Breast epithelium (tissue), 4 donors: ENCODE measurements at regions not wholly inside any gene's neighbourhood (a gene's known extent, or its start where the extent isn't known, plus 50 kb on each side); places are given as distances from the start of the nearest gene placed in this dataset.

ENCODE experiments used
- DNase-seq, 2 donors: peaks; one replicate each; pipeline ENCODE4 v3.0.0-alpha.2; 2019; ENCODE audit warnings: low spot score in 2 of 2
- H3K27ac ChIP-seq, 2 donors: fragments of 200-600 bp; sonication (generic) in 1 of 2; one replicate each; pipeline ENCODE4 v1.5.1; 2016 to 2019; ENCODE audit warnings: mild to moderate bottlenecking in 1 of 2
- H3K27me3 ChIP-seq, 2 donors: fragments of 200-600 bp; sonication (generic) in 1 of 2; one replicate each; pipeline versions ENCODE4 v1.5.1 to v1.6.0; 2017 to 2019; ENCODE audit warnings: control low read depth in 1 of 2, mild to moderate bottlenecking in 1 of 2
- H3K36me3 ChIP-seq: fragments of 200-600 bp; one replicate; pipeline ENCODE4 v1.5.1; 2019
- H3K4me1 ChIP-seq, 2 donors: fragments of 200-600 bp; sonication (generic); one replicate each; pipeline ENCODE4 v1.5.1; 2016 to 2019; ENCODE audit warnings: control low read depth in 1 of 2
- H3K4me3 ChIP-seq, 3 donors: fragments of 200-600 bp; sonication (generic); 1 replicate in 2 of 3; 2 replicates in 1 of 3; pipeline ENCODE4 v1.5.1; 2016 to 2019; ENCODE audit warnings: mild to moderate bottlenecking in 3 of 3, moderate library complexity in 2 of 3
- H3K9me3 ChIP-seq, 2 donors: fragments of 200-600 bp; sonication (generic) in 1 of 2; one replicate each; pipeline ENCODE4 v1.5.1; 2016 to 2019; ENCODE audit warnings: control low read depth in 1 of 2
- POLR2A ChIP-seq: fragments of 450-650 bp; IDR thresholded peaks from one replicate; pipeline ENCODE4 v1.6.1; 2016; ENCODE audit warnings: antibody characterized with exemption, mild to moderate bottlenecking, moderate library complexity
- POLR2AphosphoS5 ChIP-seq, 3 donors: sonication (generic); formaldehyde crosslinking; IDR thresholded peaks; one replicate each; pipeline ENCODE4 v1.6.1; 2017; ENCODE audit warnings: antibody characterized with exemption in 3 of 3
- intact Hi-C: fragments of 100-400 bp; cut with DNase I; formaldehyde crosslinking; loops from one replicate; pipeline ENCODE4 v1.15.1; 2023; ENCODE audit warnings: low total_unique reads
- TF ChIP-seq, protein P1 (sequence below), 3 donors: fragments of 450-650 bp; IDR thresholded peaks; one replicate each; pipeline ENCODE4 v1.5.1; 2016 to 2017; ENCODE audit warnings: antibody characterized with exemption in 3 of 3, mild to moderate bottlenecking in 3 of 3, moderate library complexity in 3 of 3

DNA sequence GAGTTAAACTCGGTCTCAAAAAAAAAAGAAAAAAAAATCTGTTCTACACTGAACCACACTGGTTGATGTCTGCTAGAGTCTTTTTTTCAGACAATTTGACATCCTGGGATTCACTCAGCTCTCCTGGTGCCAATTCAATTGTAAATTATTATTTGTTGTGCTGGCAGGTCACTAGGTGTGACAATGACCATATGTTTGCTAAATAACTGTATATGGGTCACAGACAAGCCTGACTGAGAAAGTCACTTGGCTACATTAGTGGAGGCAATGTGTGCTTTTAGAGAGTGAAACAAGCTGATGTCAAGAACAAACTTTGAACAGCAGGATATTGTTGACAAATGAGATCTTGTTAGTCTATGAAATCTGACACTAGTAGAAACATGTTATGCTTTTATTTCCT, 1379.1 kb downstream of the ZPLD1 start:
- Histone ChIP-seq H3K27ac (no peak overlapping the region), H3K36me3 (no peaks in the 10 kb centered on the region), H3K4me3 (no peak overlapping the region), H3K27me3 (no peaks in the 10 kb centered on the region), H3K4me1 (no peaks in the 10 kb centered on the region), H3K9me3 (peaks cover 0 to 6% of the 10 kb centered on the region in 2 donors)
- DNase-seq, result no peak
- TF ChIP-seq, protein P1, sequence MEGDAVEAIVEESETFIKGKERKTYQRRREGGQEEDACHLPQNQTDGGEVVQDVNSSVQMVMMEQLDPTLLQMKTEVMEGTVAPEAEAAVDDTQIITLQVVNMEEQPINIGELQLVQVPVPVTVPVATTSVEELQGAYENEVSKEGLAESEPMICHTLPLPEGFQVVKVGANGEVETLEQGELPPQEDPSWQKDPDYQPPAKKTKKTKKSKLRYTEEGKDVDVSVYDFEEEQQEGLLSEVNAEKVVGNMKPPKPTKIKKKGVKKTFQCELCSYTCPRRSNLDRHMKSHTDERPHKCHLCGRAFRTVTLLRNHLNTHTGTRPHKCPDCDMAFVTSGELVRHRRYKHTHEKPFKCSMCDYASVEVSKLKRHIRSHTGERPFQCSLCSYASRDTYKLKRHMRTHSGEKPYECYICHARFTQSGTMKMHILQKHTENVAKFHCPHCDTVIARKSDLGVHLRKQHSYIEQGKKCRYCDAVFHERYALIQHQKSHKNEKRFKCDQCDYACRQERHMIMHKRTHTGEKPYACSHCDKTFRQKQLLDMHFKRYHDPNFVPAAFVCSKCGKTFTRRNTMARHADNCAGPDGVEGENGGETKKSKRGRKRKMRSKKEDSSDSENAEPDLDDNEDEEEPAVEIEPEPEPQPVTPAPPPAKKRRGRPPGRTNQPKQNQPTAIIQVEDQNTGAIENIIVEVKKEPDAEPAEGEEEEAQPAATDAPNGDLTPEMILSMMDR (IDR thresholded peaks at IDR 0.05), result no peak
- no peak for TF ChIP-seq POLR2AphosphoS5 (IDR thresholded peaks at IDR 0.05)
- no peak for TF ChIP-seq POLR2A
- intact Hi-C loops, result no loop called here

DNA sequence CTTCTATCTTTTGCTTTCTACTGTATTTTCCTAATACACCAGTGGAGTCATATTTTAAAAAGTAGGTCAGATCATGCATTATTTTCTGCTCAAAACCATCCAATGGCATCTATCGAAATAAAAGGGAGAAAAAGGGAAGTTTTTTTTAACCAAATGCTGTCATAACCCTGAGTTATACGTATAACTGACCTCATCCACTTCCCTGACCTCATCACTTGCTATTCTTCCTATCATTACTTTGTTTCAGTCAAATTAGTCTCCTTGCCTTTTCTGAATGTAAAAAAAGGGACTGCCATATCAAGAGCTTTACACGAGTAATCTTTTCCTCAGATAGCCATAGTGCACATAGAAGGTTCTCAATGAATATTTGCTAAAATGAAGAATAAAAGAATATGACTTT, 1383.6 kb downstream of the ZPLD1 start:
- Histone ChIP-seq H3K27me3 (no peaks in the 10 kb centered on the region), H3K4me1 (no peaks in the 10 kb centered on the region)

DNA sequence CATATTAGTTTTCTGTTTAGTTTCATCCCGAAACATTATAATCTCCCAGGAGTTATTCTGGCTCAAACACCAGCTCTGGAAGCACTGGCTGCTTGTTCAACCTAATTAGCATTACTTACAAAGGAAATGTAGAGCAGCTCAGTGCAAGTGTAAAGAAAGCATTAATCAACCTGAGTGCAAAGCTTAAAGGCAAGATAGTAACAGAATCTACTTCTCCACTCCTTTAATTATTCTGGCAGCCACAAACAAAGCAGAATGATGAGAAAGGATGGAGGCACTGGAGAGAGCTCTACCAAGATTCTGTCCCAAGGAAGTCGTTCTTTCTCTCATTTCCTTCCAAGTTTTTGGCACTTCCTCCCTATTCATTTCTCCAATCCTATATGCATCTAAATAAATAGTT, 1384.0 kb downstream of the ZPLD1 start:
- no peaks in the 10 kb centered on the region for H3K4me1 ChIP-seq
- intact Hi-C loops, result no loop called here
- H3K27ac ChIP-seq, result no peak overlapping the region
- no peak overlapping the region for H3K4me3 ChIP-seq
- no peak for TF ChIP-seq POLR2AphosphoS5 (IDR thresholded peaks at IDR 0.05)
- TF ChIP-seq, protein P1 (IDR thresholded peaks at IDR 0.05), result no peak
- TF ChIP-seq POLR2A, result no peak
- no peaks in the 10 kb centered on the region for H3K27me3 ChIP-seq
- no peaks in the 10 kb centered on the region for H3K9me3 ChIP-seq
- H3K36me3 ChIP-seq, result peaks cover 3% of the 10 kb centered on the region
- no peak for DNase-seq

More for the DNA sequence above, 1383.6 kb downstream of the ZPLD1 start:
- intact Hi-C loops, result no loop called here
- TF ChIP-seq POLR2A, result no peak
- TF ChIP-seq, protein P1 (IDR thresholded peaks at IDR 0.05), result no peak
- no peak for TF ChIP-seq POLR2AphosphoS5 (IDR thresholded peaks at IDR 0.05)
- DNase-seq, result no peak
- Histone ChIP-seq H3K36me3 (peaks cover 3% of the 10 kb centered on the region), H3K9me3 (no peaks in the 10 kb centered on the region), H3K27ac (no peak overlapping the region), H3K4me3 (no peak overlapping the region)

DNA sequence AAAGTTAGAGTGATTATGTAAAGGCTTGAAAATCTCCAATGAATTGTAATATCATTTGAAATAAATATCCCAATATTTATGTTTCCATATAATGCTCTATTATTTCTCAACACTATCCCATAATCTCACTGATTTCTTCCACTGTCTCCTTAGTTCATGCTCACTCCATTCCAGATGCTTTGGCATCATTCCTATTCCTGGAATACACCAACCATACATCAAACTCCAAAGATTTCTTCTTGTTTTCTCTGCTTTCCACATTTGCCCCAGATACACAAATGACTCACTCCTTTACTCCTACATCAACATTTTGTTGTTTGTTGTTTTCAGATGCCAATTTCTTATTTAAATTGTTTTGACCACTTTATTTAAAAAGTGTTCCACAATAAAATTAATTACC, 1390.8 kb downstream of the ZPLD1 start:
- TF ChIP-seq POLR2AphosphoS5 (IDR thresholded peaks at IDR 0.05) (no peak), POLR2A (no peak)
- TF ChIP-seq, protein P1 (IDR thresholded peaks at IDR 0.05), result no peak
- no peak overlapping the region for H3K4me3 ChIP-seq
- H3K36me3 ChIP-seq, result peaks cover 3% of the 10 kb centered on the region
- intact Hi-C loops, result no loop called here
- H3K27ac ChIP-seq, result no peak overlapping the region
- H3K4me1 ChIP-seq, result no peaks in the 10 kb centered on the region
- no peaks in the 10 kb centered on the region for H3K9me3 ChIP-seq
- no peaks in the 10 kb centered on the region for H3K27me3 ChIP-seq
- no peak for DNase-seq

DNA sequence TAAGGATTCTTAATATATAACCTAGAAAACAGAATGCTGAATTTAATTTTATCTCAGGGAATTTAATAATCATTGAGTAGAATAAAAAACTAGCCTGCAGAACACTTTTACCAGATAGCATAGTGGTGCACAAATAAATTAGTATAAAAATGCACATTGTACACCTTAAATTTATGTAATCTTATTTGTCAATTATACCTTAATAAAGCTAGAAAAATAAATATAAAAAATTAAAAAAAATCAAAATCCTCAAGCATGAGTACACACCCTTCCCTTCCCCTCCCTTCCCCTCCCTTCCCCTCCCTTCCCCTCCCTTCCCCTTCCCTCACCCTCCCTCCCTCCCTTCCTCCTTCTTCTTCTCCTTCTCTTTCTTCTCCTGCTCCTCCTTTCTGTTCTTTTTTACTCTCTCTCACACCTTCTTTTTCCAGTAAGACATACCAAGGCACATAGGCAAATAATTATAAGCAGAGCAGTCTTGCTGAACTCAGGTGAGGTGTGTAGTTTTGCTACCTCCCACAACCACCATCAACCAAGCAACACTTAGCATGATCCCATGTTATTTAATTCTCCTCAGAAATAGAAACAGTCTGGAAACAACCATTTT, 1395.0 kb downstream of the ZPLD1 start:
- intact Hi-C loops, result no loop called here
- Histone ChIP-seq H3K36me3 (no peaks in the 10 kb centered on the region), H3K27ac (no peak overlapping the region), H3K4me3 (no peak overlapping the region), H3K27me3 (no peaks in the 10 kb centered on the region), H3K4me1 (no peaks in the 10 kb centered on the region), H3K9me3 (no peaks in the 10 kb centered on the region)
- TF ChIP-seq POLR2AphosphoS5 (IDR thresholded peaks at IDR 0.05), result no peak
- TF ChIP-seq POLR2A, result no peak
- TF ChIP-seq, protein P1 (IDR thresholded peaks at IDR 0.05), result no peak
- no peak for DNase-seq
